H9 (cell line): ENCODE measurements at regions not wholly inside any gene's neighbourhood (a gene's known extent, or its start where the extent isn't known, plus 50 kb on each side); places are given as distances from the start of the nearest gene placed in this dataset.
"Not testable (repeated sequence)": the region's sequence is repeated elsewhere in the genome, so short reads cannot be mapped to it uniquely, and the experiment has no call there.

Experiments
- DNase-seq: peaks from one replicate; pipeline ENCODE4 v3.0.0-alpha.2; 2017
- H2AFZ ChIP-seq: one replicate; pipeline ENCODE4 v1.6.1; 2013; ENCODE audit warnings: mild to moderate bottlenecking, low read length, control low read depth, moderate library complexity
- H2AK5ac ChIP-seq: 2 replicates; pipeline ENCODE4 v1.6.1; 2013; ENCODE audit warnings: low read length, control low read depth, mixed read lengths; ENCODE audit not compliant: insufficient read length
- H2BK120ac ChIP-seq: one replicate; pipeline ENCODE4 v1.6.1; 2013; ENCODE audit warnings: low read depth, mild to moderate bottlenecking, low read length, control low read depth, inconsistent platforms; ENCODE audit not compliant: poor library complexity, severe bottlenecking
- H2BK12ac ChIP-seq: 2 replicates; pipeline ENCODE4 v1.6.1; 2013; ENCODE audit warnings: low read length, control low read depth, mixed read lengths, low read depth; ENCODE audit not compliant: insufficient read length
- H2BK15ac ChIP-seq: 2 replicates; pipeline ENCODE4 v1.6.1; 2013; ENCODE audit warnings: low read depth, low read length, control low read depth
- H2BK20ac ChIP-seq: one replicate; pipeline ENCODE4 v1.6.1; 2013; ENCODE audit warnings: low read depth, mild to moderate bottlenecking, low read length, control low read depth, inconsistent platforms; ENCODE audit not compliant: poor library complexity, severe bottlenecking
- H2BK5ac ChIP-seq: 2 replicates; pipeline ENCODE4 v1.6.1; 2013; ENCODE audit warnings: low read length, control low read depth, mixed read lengths; ENCODE audit not compliant: insufficient read length
- H3K14ac ChIP-seq: 2 replicates; pipeline ENCODE4 v1.6.1; 2013; ENCODE audit warnings: low read length, control low read depth; ENCODE audit not compliant: insufficient read depth
- H3K18ac ChIP-seq: 2 replicates; pipeline ENCODE4 v1.6.1; 2013; ENCODE audit warnings: low read depth, mild to moderate bottlenecking, mixed read lengths, low read length, control low read depth; ENCODE audit not compliant: insufficient read length
- H3K23ac ChIP-seq: 2 replicates; pipeline ENCODE4 v1.6.1; 2013; ENCODE audit warnings: low read length, control low read depth, mixed read lengths, low read depth; ENCODE audit not compliant: insufficient read length
- H3K23me2 ChIP-seq: 2 replicates; pipeline ENCODE4 v1.6.1; 2013; ENCODE audit warnings: low read depth, mild to moderate bottlenecking, mixed read lengths, low read length, control low read depth; ENCODE audit not compliant: insufficient read length, poor library complexity, severe bottlenecking
- H3K27ac ChIP-seq: 2 replicates; pipeline ENCODE4 v1.5.1; 2013; ENCODE audit warnings: low read length, control low read depth, mixed read lengths, low read depth; ENCODE audit not compliant: insufficient read length
- H3K27me3 ChIP-seq: 2 replicates; pipeline ENCODE4 v1.6.1; 2013; ENCODE audit warnings: low read length, control low read depth, inconsistent platforms; ENCODE audit not compliant: insufficient read depth
- H3K4ac ChIP-seq: 2 replicates; pipeline ENCODE4 v1.6.1; 2013; ENCODE audit warnings: low read depth, mild to moderate bottlenecking, control low read depth, inconsistent platforms, low read length, moderate library complexity
- H3K4me1 ChIP-seq: 2 replicates; pipeline ENCODE4 v1.6.1; 2013; ENCODE audit warnings: low read length, control low read depth, inconsistent platforms; ENCODE audit not compliant: insufficient read depth
- H3K4me2 ChIP-seq: 2 replicates; pipeline ENCODE4 v1.6.1; 2013; ENCODE audit warnings: low read length, control low read depth, mixed read lengths; ENCODE audit not compliant: insufficient read length, insufficient read depth
- H3K56ac ChIP-seq: 2 replicates; pipeline ENCODE4 v1.6.1; 2013; ENCODE audit warnings: low read depth, mild to moderate bottlenecking, mixed read lengths, low read length, control low read depth; ENCODE audit not compliant: insufficient read length
- H3K79me1 ChIP-seq: 2 replicates; pipeline ENCODE4 v1.6.1; 2013; ENCODE audit warnings: low read depth, mild to moderate bottlenecking, moderate library complexity, low read length, control low read depth, inconsistent platforms; ENCODE audit not compliant: insufficient read depth, poor library complexity, severe bottlenecking
- H3K79me2 ChIP-seq: 2 replicates; pipeline ENCODE4 v1.6.1; 2013; ENCODE audit warnings: low read length, control low read depth, inconsistent platforms; ENCODE audit not compliant: insufficient read depth
- H3K9ac ChIP-seq: 2 replicates; pipeline ENCODE4 v1.6.1; 2013; ENCODE audit warnings: low read length, control low read depth, mixed read lengths; ENCODE audit not compliant: insufficient read length; ENCODE audit errors: extremely low read depth
- H3K9me3 ChIP-seq: one replicate; pipeline ENCODE4 v1.6.1; 2013; ENCODE audit warnings: low read depth, low read length, inconsistent platforms; ENCODE audit not compliant: control insufficient read depth
- H3T11ph ChIP-seq: one replicate; pipeline ENCODE4 v1.6.1; 2013; ENCODE audit warnings: mild to moderate bottlenecking, low read length, control low read depth, inconsistent platforms
- H4K20me1 ChIP-seq: one replicate; pipeline ENCODE4 v1.6.1; 2013; ENCODE audit not compliant: control insufficient read depth, insufficient read length, insufficient read depth
- H4K5ac ChIP-seq: 2 replicates; pipeline ENCODE4 v1.6.1; 2013; ENCODE audit warnings: low read depth, mild to moderate bottlenecking, mixed read lengths, low read length, control low read depth; ENCODE audit not compliant: insufficient read length
- H4K8ac ChIP-seq: replicated peaks from 2 replicates; pipeline ENCODE4 v1.6.1; 2013; ENCODE audit warnings: low read length, control low read depth, mixed read lengths, low read depth; ENCODE audit not compliant: insufficient read length
- H4K91ac ChIP-seq: 2 replicates; pipeline ENCODE4 v1.6.1; 2013; ENCODE audit warnings: low read depth, mild to moderate bottlenecking, moderate library complexity, mixed read lengths, low read length, control low read depth; ENCODE audit not compliant: insufficient read length
- H3K27ac Mint-ChIP-seq, 3 experiments: 2 replicates in 2 of 3; 3 replicates in 1 of 3; pipeline ENCODE4 v1.8.0; 2020 to 2021; ENCODE audit warnings: mixed read lengths in 3 of 3, mild to moderate bottlenecking in 1 of 3, moderate library complexity in 1 of 3
- H3K27me3 Mint-ChIP-seq: 2 replicates; pipeline ENCODE4 v1.8.0; 2021; ENCODE audit warnings: low read depth, mild to moderate bottlenecking, moderate library complexity, mixed read lengths
- H3K36me3 Mint-ChIP-seq, 3 experiments: 2 replicates in 2 of 3; 3 replicates in 1 of 3; pipeline ENCODE4 v1.8.0; 2020 to 2021; ENCODE audit warnings: low read depth in 3 of 3, mixed read lengths in 3 of 3; ENCODE audit not compliant: insufficient read depth in 1 of 3
- H3K4me1 Mint-ChIP-seq, 2 experiments: 2 replicates each; pipeline ENCODE4 v1.8.0; 2020; ENCODE audit warnings: mixed read lengths in 2 of 2
- H3K4me3 Mint-ChIP-seq, 2 experiments: 2 replicates in 1 of 2; 3 replicates in 1 of 2; pipeline ENCODE4 v1.8.0; 2020 to 2021; ENCODE audit warnings: mild to moderate bottlenecking in 2 of 2, mixed read lengths in 2 of 2, moderate library complexity in 1 of 2
- H3K9me3 Mint-ChIP-seq, 2 experiments: 2 replicates in 1 of 2; 3 replicates in 1 of 2; pipeline ENCODE4 v1.8.0; 2020; ENCODE audit warnings: mild to moderate bottlenecking in 2 of 2, mixed read lengths in 2 of 2, moderate library complexity in 1 of 2
- WGBS: extraction: QIAGEN DNeasy Blood & Tissue Kit; methylation state at CpG from one replicate; pipeline ENCODE4 v1.1.7; 2013; ENCODE audit warnings: missing lambda C conversion rate, low lambda C conversion rate, mixed read lengths; ENCODE audit not compliant: insufficient read length; ENCODE audit errors: extremely low coverage; 5-methylcytosine and 5-hydroxymethylcytosine counted together

GRCh38 chr13:18214689-18215088 is 966.9 kb downstream of the TUBA3C start:
- H3K27me3 Mint-ChIP-seq, H2AK5ac ChIP-seq, H2BK12ac ChIP-seq, H3K23ac ChIP-seq, H4K5ac ChIP-seq, H4K20me1 ChIP-seq, H3K23me2 ChIP-seq, H3K4me1 ChIP-seq, H4K91ac ChIP-seq, H3K27ac Mint-ChIP-seq, H3K27ac ChIP-seq, H3K4ac ChIP-seq, H3K79me1 ChIP-seq, H3K18ac ChIP-seq, H3K4me3 Mint-ChIP-seq, H3K4me2 ChIP-seq, H2BK120ac ChIP-seq, H3K27me3 ChIP-seq, H2BK15ac ChIP-seq, H4K8ac ChIP-seq, H2BK20ac ChIP-seq, H3K14ac ChIP-seq, H3K56ac ChIP-seq, DNase-seq, H3T11ph ChIP-seq, H3K9ac ChIP-seq, H2BK5ac ChIP-seq, H3K4me1 Mint-ChIP-seq, H2AFZ ChIP-seq, H3K79me2 ChIP-seq: not testable (repeated sequence)
- H3K36me3 Mint-ChIP-seq: peaks cover 7 to 25% (median 9%) of the 10 kb centered on the region in 3 experiments
- peaks cover 61 to 71% of the 10 kb centered on the region in 2 experiments for H3K9me3 Mint-ChIP-seq
- peaks cover 40% of the 10 kb centered on the region for H3K9me3 ChIP-seq

- not testable (repeated sequence) for H3K27ac Mint-ChIP-seq, H2BK15ac ChIP-seq, H3T11ph ChIP-seq, H2BK5ac ChIP-seq, H3K27me3 ChIP-seq, H3K4me2 ChIP-seq, H3K79me2 ChIP-seq, H3K56ac ChIP-seq, H3K23me2 ChIP-seq, H3K4ac ChIP-seq, H4K91ac ChIP-seq, H3K9ac ChIP-seq, H3K14ac ChIP-seq, H4K8ac ChIP-seq, H3K18ac ChIP-seq, H3K4me3 Mint-ChIP-seq, H4K5ac ChIP-seq, H2BK120ac ChIP-seq, H3K79me1 ChIP-seq, H2BK20ac ChIP-seq, H4K20me1 ChIP-seq, H3K4me1 Mint-ChIP-seq, H3K27me3 Mint-ChIP-seq, H3K27ac ChIP-seq, H2AK5ac ChIP-seq, H3K23ac ChIP-seq, H2AFZ ChIP-seq, H2BK12ac ChIP-seq, DNase-seq, H3K4me1 ChIP-seq
- no CpG with 5 or more reads among the region's 2 CpGs for WGBS
- peaks cover 7 to 21% (median 9%) of the 10 kb centered on the region in 3 experiments for H3K36me3 Mint-ChIP-seq
- H3K9me3 ChIP-seq: peaks cover 39% of the 10 kb centered on the region
- H3K9me3 Mint-ChIP-seq: peaks cover 57 to 70% of the 10 kb centered on the region in 2 experiments
These were observed 968.1 kb downstream of the TUBA3C start for GRCh38 chr13:18213511-18213910.
